Transverse colon (tissue), 4 donors: ENCODE measurements at regions not wholly inside any gene's neighbourhood (a gene's known extent, or its start where the extent isn't known, plus 50 kb on each side); places are given as distances from the start of the nearest gene placed in this dataset.

ENCODE experiments used
- DNase-seq: peaks from one replicate; pipeline ENCODE4 v3.0.0-alpha.2; 2019
- H3K27ac ChIP-seq, 4 donors: fragments of 200-600 bp; sonication (generic); 2 replicates each; pipeline ENCODE4 v1.5.1; 2016 to 2018; ENCODE audit warnings: inconsistent platforms in 4 of 4
- H3K27me3 ChIP-seq: fragments of 200-600 bp; sonication (generic); 2 replicates; pipeline ENCODE4 v1.5.1; 2017; ENCODE audit warnings: inconsistent platforms
- H3K36me3 ChIP-seq, 4 donors: fragments of 200-600 bp; sonication (generic); 2 replicates each; pipeline ENCODE4 v1.5.1; 2017 to 2019; ENCODE audit warnings: inconsistent platforms in 4 of 4
- H3K4me1 ChIP-seq, 4 donors: fragments of 200-600 bp; sonication (generic); 2 replicates each; pipeline ENCODE4 v1.5.1; 2017 to 2020; ENCODE audit warnings: inconsistent platforms in 4 of 4
- H3K4me3 ChIP-seq, 4 donors: fragments of 200-600 bp; sonication (generic); 1 replicate in 1 of 4; 2 replicates in 3 of 4; pipeline versions ENCODE4 v1.5.1 to v1.6.1; 2017 to 2019; ENCODE audit warnings: inconsistent platforms in 4 of 4
- H3K9me3 ChIP-seq, 2 donors: fragments of 200-600 bp; sonication (generic); 2 replicates each; pipeline ENCODE4 v1.5.1; 2017 to 2019; ENCODE audit warnings: inconsistent platforms in 2 of 2
- CTCF ChIP-seq, 5 experiments: fragments of 200-600 bp in 3 of 5; fragments of 450-650 bp in 2 of 5; sonication (generic) in 3 of 5; IDR thresholded peaks; 1 replicate in 2 of 5; 2 replicates in 3 of 5; pipeline ENCODE4 v1.5.1; 2016 to 2017; ENCODE audit warnings: antibody characterized with exemption in 5 of 5, inconsistent platforms in 3 of 5, mild to moderate bottlenecking in 2 of 5, moderate library complexity in 1 of 5
- EP300 ChIP-seq: sonication (generic); formaldehyde crosslinking; IDR thresholded peaks from one replicate; pipeline ENCODE4 v1.6.1; 2017; ENCODE audit warnings: antibody characterized with exemption, low read depth
- POLR2A ChIP-seq: fragments of 450-650 bp; IDR thresholded peaks from one replicate; pipeline ENCODE4 v1.6.1; 2016; ENCODE audit warnings: antibody characterized with exemption, mild to moderate bottlenecking, moderate library complexity
- POLR2AphosphoS5 ChIP-seq, 3 donors: sonication (generic); formaldehyde crosslinking; IDR thresholded peaks; one replicate each; pipeline ENCODE4 v1.6.1; 2016; ENCODE audit warnings: antibody characterized with exemption in 3 of 3
- WGBS, 2 donors: methylation state at CpG; one replicate each; pipeline ENCODE4 v1.1.5; 2018; ENCODE audit warnings: low coverage in 1 of 2; 5-methylcytosine and 5-hydroxymethylcytosine counted together
- in situ Hi-C, 4 donors: fragments of 200-750 bp; cut with MboI; loops; one replicate each; pipeline versions ENCODE4 v1.15.0 to v1.15.1; 2017; ENCODE audit warnings: low sequenced_read_pairs in 3 of 4, low pct_ligation_motif_present in 1 of 4, low pct_unique_long_range_greater_than_20kb in 1 of 4
- intact Hi-C: fragments of 100-400 bp; cut with DNase I; formaldehyde crosslinking; loops from one replicate; pipeline ENCODE4 v1.15.1; 2023; ENCODE audit warnings: low total_unique reads

- H3K27ac ChIP-seq: no peak overlapping the region
- no peak overlapping the region for H3K4me3 ChIP-seq
- H3K36me3 ChIP-seq: no peaks in the 10 kb centered on the region
- no peak for DNase-seq
- peaks cover 0 to 3% (median 0%) of the 10 kb centered on the region in 4 donors for H3K4me1 ChIP-seq
- in situ Hi-C loops (no loop called here), intact Hi-C loops (no loop called here)
- TF ChIP-seq CTCF (IDR thresholded peaks at IDR 0.05): no peak
- H3K9me3 ChIP-seq: no peaks in the 10 kb centered on the region
- H3K27me3 ChIP-seq: no peaks in the 10 kb centered on the region
- 86 to 92% methylated on average over 3 of the region's 3 CpGs for WGBS, 2 donors
Observed at GRCh38 chr10:24156686-24157085, 52.3 kb upstream of the KIAA1217 start.

GRCh38 chr10:24157567-24157966, 51.4 kb upstream of the KIAA1217 start:
- Histone ChIP-seq H3K9me3 (no peaks in the 10 kb centered on the region), H3K36me3 (no peaks in the 10 kb centered on the region), H3K27ac (no peak overlapping the region), H3K4me3 (no peak overlapping the region), H3K4me1 (no peaks in the 10 kb centered on the region), H3K27me3 (no peaks in the 10 kb centered on the region)
- in situ Hi-C loops (no loop called here), intact Hi-C loops (no loop called here)
- no peak for DNase-seq
- TF ChIP-seq CTCF (IDR thresholded peaks at IDR 0.05) (no peak), EP300 (no peak), POLR2A (no peak), POLR2AphosphoS5 (IDR thresholded peaks at IDR 0.05) (no peak)
